Effector CD8-positive, alpha-beta T cell (primary cell): ENCODE measurements at regions not wholly inside any gene's neighbourhood (a gene's known extent, or its start where the extent isn't known, plus 50 kb on each side); places are given as distances from the start of the nearest gene placed in this dataset.

Experiments used
- DNase-seq: peaks from one replicate; lab custom pipeline; 2025; lab: John Stamatoyannopoulos, UW

DNA sequence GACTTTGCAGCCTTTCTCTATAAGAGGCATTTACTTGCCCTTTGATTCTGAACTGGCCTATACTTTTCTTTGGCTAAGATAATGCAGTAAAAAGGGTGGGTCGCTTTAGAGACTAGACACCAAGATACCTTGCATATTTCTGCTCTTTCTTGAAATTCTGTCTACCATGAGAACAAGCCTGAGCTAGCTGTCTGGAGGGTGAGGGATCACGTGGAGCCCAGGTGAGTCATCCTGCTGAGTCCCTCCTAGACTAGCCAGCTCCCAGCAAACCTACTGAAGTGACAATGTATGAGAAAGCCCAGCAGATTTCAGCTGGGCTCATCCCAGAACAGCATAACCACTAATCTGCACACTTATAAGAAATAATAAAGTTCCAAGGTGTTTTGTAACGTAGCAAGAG lies 408.0 kb upstream of the KAZN start:
- DNase-seq: no peak

DNA sequence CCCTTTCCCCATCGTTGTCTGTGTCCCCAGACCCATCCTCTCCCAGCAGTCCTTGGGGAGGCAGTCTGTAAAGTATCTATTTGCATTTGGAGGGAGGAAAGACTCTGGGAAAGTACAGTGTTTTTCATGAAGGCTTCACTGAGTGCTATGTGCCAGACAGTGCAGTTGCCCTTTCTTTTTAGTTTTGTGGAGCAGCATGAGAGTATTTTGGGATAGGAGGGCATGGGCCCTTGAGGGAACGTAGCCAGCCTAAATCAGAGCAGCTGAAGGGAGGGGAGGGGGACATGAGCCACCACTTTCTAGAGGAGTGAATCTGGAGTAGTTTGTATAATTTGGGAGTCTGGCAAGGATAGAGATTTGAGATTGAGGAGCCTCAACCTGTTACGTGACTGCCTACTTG lies 404.0 kb upstream of the KAZN start:
- no peak for DNase-seq

DNA sequence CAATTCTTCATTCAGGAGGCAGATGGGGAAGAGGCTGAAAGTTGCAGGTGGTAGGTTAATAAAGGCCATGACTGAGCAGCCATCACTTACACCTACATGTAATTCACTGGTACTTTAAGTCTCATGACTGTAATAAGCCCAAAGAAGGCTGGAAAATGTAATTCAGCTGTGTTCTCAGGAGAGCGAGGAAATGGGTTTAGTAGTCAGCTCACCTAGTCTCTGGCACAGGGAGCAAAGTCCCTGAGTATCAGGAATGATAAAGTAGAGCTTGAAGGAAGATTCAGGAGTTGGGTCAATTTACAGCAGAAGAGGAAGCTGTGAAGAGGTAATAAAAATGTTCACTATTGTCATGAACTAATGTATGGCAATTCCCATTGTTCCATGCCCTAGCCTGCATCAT lies 393.4 kb upstream of the KAZN start:
- no peak for DNase-seq

DNA sequence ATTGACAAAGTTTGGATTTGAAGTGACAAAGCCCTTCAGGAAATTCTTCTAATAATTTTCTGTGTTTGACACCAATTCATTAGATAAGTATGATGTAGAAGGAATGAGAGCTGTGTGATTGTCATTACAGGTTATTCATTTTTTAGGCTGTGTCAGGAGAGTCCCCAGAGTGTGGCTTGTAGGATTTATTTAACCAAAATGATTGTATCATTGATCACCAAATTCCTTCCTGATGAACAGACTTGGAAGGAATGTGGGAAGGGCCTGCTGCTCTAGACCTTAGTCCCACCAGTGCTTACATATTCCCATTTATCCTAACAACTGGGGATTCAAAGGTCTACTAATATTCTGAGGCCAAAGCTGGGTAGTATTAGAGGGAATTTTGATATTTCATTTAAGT lies 383.3 kb upstream of the KAZN start:
- no peak for DNase-seq

DNA sequence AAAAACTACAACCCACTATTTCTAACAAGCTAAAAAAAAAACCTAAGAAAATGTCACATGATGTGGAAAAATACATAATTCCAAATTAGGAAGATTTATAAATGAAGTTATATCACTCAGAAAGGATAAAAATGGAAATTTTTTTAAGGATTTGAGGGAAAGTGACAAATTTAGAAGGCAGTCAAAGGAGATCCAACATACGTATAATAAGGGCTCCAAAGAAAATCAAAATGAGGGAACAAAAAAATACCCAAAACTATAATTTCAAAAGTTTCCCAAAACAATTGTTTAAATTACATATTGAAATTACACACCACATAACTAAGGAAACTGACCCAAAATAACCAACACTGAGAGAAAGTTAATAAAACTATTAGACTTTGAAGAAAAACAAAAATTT lies 381.1 kb upstream of the KAZN start:
- no peak for DNase-seq

DNA sequence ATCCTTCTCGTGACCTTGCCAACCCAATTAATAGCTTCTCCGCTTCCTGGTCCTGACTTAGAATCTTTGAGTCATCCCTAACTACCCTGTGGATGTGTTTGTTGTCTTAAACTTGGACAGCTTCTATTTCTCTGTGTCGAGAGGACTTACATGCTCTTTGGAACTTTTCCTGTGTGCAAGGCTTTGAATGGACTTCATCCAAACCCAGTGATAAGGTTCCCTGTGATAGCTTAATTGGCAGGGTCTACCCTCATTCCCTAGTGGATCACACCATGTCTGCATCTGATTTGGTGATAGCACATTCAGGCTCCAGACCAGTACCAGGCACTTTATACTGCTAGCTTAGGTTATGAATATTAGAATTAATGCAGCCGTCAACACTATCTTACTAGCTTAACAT lies 378.2 kb upstream of the KAZN start:
- DNase-seq: no peak

DNA sequence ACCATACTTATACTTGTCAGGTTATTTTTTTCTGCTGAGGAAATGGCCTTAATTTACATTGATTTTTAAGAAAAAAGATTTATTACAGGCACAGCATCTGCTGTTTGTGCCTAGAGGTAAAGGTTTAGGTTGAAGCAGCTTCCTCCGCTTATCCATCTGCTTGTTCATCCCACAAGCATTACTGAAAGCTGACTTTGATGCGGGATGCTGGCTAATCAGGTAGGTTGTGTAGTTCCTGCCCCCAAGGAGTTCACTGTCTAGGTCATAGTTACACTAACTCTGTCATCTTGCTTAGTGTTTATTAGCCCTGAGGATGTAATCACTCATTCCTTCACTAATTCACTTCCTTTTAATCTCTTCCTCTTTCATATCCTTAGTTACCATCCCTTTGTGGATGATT lies 377.7 kb upstream of the KAZN start:
- DNase-seq: no peak

DNA sequence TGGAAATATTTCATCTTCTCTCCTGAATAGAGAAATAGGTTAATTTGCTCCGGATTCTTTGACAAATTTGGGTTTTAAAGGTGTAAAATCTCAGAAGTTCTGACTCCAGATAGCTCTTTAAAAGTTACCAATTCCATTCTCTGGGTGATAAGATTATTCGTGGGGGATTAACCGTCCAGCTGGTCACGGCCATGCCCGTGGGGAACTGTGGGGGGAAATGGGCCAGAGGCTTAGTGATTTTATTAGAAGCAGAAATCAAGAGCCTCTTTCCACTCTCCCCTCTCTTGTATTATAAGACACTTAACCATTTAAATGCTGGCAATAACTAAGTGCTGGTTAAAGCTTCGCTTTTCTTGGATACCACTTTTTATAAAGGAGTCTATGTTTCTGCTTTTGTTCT lies 376.4 kb upstream of the KAZN start:
- DNase-seq: no peak

DNA sequence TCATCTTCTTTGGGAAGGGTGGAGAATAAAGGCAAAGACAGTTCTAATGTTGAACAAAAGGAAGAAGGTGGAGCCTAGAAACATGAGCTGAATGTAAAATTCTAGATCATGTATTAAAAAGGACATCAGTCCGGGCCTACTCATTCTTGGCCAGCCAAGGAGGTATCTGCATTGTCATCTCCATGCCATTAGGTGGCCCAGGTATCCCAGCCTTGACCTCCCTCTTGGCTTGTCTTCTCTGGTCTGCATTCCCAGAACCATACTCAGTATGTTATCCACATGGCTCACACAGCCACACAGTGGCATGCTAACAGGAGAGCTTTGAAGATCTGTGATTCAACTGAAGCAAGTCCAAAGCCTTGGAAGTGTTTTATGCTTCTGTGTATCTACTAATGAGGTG lies 369.8 kb upstream of the KAZN start:
- DNase-seq: no peak

DNA sequence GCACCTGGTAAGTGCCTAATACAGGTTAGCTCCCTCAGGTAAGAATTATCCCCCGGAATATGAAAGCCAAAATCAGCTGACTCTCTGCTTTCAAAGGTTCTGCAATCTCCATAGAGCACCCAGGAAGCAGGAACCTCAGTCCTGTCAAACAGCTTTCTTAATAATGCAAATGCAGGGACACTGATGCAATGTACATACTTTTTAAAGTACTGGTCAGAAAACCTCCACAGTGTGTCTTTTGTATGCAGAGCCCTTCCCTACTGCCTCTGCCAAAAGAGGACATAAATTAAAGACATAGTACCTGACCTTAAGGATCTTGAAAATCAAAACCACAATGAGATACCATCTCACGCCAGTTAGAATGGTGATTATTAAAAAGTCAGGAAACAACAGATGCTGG lies 365.0 kb upstream of the KAZN start:
- no peak for DNase-seq

DNA sequence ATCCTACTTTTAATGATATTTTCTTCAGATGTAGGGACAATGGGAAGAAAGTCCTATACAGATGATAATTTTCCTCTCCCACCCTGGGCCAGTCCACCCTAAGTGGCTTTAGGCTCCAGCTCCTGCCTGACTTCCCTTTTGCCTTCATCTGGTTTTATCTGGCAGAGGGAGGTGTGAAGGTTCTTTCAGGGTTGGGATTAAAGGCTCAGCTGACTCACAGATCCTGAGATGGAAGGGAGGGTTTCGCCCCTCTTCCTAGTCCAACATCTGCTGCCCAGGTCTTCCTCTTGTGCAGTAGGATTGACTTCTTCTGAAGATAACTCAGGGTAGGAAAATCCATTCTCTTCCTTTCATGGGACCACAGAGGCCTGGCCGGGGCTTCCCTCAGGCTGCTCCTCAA lies 362.4 kb upstream of the KAZN start:
- no peak for DNase-seq

DNA sequence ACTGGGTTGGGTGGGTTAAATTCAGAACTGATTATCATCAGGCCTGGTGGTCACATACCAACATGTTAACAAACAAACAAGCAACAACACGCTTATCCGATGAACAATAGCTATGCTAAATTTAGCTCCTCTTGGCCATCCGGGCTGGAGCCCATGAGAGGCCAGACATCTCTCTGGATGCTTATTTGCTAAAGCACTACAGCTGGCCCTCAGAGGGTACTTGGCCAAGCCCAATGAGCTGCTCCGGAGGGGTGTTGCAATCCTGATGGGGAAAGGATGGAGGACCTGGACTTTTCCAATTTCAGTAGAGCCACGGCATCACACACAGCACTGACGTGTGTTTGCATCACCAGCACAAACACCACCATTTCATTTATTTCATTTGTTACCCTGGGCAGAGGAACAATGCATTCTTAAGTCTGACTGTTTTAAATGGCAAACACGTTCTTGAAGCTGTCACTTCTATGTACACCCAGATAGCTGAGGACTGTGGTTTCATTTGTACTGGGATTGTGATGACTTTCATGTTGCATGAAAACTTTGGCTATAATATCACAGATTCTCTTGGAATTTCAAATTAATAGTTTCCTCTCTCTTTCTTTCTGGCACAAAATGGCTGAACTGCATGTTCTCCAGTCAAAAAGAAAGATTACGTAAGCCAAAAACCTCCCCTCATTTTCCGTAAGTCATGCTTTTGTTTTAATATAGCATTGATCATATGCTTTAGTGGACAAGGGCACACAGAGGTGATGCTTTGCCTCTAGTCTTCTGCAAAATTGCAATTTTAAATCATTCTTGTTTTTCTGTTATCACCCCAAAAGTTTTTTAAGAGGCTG lies 359.8 kb upstream of the KAZN start:
- DNase-seq: no peak

DNA sequence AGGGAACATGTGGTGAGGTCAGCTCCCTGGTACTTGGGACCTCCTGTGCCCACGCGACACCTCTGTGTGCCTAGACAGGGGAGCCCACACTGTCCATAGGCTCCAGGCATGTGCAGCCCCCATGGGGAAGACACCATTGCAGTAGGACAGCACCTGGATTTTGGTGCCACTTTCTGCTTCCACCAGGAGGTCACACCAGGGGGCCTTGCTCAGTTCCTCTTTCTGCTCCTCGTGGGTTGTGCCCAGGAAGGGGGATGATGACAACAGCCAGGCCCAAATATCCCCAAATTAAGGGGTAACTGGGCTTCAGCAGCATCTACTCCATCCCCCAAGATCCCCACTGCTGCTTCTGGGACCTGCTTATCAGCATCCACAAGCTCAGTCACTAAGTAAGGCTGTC lies 358.2 kb upstream of the KAZN start:
- no peak for DNase-seq

DNA sequence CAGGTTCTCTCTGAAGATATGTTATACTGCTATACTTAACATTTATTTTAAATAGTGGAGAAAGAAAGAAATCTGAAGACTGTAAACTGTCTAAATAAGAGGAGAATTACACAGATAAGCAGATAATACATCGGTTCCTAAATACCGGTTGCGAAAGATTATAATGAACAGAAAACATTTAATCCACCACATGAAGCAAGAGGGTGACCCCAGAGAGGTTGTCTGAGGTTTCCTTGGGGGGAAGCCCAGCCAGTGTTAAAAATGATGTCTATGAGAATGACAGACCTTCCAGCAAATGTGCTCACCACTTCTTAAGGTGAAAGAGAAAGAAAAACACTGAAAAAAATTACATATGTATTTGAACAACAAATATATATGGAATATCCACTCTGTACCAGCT lies 356.4 kb upstream of the KAZN start:
- DNase-seq: no peak

DNA sequence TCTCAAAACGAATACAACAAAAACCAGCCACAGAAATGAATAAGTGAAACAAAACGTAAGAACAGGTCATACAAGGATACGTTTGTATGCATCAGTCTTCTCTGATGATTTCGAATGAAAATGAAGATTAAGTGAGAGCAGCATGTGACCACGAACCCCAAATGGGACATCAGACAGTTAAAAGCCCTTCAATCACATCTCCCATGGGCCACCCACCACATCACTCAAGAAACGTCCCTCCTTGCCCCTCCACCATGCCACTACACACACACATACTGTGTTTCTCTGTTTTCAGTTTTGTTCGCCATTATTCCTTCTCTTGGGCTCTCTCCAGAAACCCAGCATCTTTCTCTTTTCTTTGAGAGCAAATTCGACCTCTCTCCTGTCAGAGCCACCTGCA lies 355.6 kb upstream of the KAZN start:
- DNase-seq: no peak

DNA sequence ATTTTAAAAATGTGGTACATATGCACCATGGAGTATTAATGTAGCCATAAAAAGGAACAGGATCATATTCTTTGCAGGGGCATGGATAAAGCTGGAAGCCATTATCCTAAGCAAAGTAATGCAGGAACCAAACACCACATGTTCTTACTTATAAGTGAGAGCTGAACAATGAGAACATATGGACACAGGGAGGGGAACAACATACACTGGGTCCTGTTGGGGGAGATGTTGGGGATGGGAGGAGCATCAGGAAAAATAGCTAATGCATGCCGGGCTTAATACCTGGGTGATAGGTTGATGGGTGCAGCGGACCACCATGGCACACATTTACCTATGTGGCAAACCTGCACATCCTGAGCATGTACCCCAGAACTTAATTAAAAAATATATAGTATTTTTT lies 352.5 kb upstream of the KAZN start:
- no peak for DNase-seq

DNA sequence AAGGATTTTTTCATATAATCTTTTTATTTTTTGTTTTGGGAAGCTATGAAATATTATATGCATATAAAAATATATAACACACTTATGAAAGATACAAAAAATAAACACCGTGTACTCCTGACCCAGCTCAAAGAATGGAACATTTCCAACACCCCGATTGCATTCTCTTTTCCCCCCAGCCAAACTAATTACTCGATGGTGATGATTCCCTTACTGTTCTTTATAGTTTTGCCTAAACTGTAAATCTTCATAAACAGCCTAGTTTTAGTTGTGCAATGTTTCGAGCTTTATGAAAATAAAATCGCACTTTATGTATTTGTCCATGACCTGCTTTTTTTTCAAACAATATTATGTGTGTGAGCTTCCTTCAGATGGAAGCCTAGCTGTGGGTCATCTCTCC lies 352.0 kb upstream of the KAZN start:
- no peak for DNase-seq

DNA sequence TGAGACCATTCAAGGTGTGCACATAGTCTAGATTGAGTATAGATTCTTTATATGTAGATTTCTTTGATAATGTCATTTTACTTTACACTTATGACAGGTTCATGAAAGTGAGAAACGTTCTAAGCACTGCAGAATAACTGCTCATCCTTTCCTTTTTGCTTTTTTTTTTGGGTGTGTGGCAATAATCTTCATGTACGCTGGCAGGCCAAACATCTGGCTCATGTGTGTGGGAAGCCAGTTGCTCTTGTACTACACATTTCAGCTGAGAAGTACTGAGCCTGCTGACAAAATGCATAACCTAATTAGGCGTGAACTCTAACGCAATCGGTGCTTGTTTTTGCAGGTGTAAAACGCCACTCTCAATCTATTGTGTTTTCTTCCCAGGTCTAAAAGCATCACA lies 350.8 kb upstream of the KAZN start:
- no peak for DNase-seq

DNA sequence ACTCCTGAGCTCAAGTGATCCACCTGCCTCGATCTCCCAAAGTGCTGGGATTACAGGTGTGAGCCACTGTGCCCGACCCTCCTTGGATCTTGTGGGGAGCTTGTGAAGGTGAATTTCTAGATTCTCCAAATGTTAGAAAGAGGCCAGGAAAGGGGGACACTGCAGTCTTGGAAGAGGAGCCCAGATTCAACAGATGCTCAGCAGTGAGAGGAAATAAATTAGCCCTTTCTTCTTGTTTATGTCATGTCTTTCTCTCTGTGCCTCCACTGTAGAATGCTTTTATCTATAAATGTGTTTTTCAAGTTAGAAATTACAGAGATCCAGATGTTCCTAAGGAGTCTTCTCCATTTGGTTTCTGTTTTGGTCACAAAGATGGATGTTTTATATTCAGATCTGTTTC lies 346.6 kb upstream of the KAZN start:
- DNase-seq: no peak

DNA sequence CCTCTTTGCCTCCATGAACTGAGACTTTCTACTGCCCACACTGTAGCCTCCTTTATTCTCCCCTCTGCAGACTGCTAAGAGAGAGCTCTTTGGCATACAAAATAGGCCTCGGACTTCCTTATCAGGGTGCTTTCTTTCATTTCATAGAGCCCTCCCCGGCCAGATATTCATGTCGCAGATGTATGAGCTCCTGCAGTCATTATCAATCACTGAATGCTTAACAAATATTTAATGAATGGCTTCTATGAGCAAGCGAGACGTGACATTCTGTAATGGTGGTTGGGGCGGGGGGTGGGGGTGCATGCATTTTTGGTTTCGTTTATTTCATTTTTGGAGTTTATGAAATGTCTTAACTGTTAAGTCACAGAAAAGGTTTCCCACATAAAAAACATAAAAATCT lies 344.8 kb upstream of the KAZN start:
- DNase-seq: no peak

DNA sequence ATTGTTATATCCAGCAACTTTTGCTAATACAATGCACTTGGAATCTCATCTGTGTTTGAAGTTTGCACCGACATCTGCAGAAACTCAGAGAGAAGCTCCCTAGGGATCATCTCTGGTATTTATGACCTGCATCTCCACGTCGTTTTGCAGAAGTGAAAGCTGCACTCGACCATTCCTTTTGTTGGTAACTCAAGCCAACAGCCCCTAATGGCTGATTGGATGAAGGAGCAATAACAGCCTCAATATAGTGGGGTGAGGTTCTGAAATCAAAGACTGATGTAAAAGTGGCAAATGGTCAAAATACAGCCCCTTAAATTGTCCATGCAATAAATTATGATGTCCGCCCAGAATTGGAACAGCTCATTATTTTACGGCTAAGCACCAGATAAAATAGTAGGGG lies 344.2 kb upstream of the KAZN start:
- DNase-seq: no peak

DNA sequence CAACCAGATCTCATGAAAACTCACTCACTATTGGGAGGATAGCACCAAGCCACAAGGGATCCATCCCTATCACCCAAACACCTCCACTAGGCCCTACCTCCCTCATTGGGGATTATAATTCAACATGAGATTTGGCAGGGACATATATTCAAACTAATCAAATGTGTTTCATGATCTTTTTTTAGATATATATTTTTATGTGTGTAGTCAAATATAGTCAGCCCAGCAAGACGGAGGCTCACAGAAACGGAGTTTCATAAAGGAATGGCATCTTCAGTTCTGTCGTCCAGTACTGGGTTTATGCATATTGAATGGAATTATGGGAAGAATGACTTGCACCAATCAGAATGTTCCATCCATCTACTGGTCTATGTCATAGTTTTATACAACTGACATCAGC lies 343.3 kb upstream of the KAZN start:
- no peak for DNase-seq

DNA sequence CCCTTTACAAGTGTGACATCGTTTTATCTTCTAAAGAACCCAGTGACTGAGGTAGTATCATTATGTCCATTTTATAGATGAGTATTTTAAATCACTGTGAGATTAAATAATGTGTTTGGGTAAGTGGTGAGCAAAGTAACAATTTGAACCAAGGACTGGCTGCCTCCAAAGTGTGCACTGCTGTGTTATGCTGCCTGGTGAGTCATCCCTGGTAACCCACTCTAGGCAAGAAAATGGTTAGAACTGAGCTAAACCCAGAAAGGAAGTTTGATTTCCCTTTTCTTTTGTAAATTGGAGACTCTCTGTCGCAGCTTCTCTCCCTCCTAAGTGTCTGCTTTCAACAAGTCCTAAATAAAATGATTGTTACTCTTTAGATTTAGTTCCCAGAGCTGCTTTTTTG lies 342.8 kb upstream of the KAZN start:
- DNase-seq: no peak

DNA sequence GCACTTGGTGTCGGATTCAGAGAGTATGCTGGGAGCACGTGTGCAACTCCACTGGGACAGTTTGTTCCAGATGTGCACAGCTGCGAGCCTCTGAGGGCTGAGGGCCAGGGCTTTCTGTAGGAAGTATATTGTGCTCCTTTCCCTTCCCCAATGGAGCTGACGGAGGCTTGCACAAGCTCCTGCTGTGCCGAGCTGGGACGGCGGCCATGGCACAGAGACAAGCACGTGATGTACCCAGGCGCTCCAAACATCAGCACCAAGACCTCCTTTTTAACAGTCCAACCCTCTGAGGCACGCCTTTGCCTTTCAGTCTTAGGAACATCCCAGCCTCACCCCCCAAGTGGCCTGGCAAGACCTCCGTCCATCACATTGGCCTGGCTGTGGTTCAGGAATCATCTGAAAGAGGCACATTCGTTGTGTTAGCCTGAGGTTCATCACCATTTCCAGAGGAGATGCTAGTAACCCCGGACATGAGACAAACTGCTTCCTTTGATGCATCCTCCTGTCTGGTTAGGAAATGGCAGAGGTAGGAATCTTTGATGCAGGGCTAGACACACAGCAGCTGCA lies 339.2 kb upstream of the KAZN start:
- DNase-seq: no peak
